Neural progenitor cell (in vitro differentiated cells): ENCODE measurements at regions not wholly inside any gene's neighbourhood (a gene's known extent, or its start where the extent isn't known, plus 50 kb on each side); places are given as distances from the start of the nearest gene placed in this dataset.

Source experiments
- DNase-seq: peaks from one replicate; pipeline ENCODE4 v3.0.0-alpha.2; 2016; ENCODE audit warnings: low spot score
- H2AFZ ChIP-seq: fragments of 200-600 bp; sonication (generic); replicated peaks from 2 replicates; pipeline ENCODE4 v1.6.1; 2016; ENCODE audit warnings: antibody characterized with exemption
- H3F3A ChIP-seq: fragments of 200-600 bp; sonication (generic); 2 replicates; pipeline ENCODE4 v1.6.1; 2016; ENCODE audit warnings: antibody characterized with exemption, low read depth
- H3K27ac ChIP-seq: fragments of 200-600 bp; sonication (generic); 2 replicates; pipeline ENCODE4 v1.5.1; 2016; ENCODE audit warnings: mild to moderate bottlenecking
- H3K27me3 ChIP-seq: fragments of 200-600 bp; sonication (generic); 2 replicates; pipeline ENCODE4 v1.6.1; 2016; ENCODE audit warnings: mild to moderate bottlenecking, moderate library complexity
- H3K36me3 ChIP-seq: fragments of 200-600 bp; sonication (generic); 2 replicates; pipeline ENCODE4 v1.5.1; 2016
- H3K4me1 ChIP-seq: fragments of 200-600 bp; sonication (generic); 2 replicates; pipeline ENCODE4 v1.6.1; 2016; ENCODE audit warnings: mixed run types
- H3K4me2 ChIP-seq: fragments of 200-600 bp; sonication (generic); 2 replicates; pipeline ENCODE4 v1.6.1; 2016
- H3K4me3 ChIP-seq: fragments of 200-600 bp; sonication (generic); 2 replicates; pipeline ENCODE4 v1.5.1; 2016
- H3K79me2 ChIP-seq: fragments of 200-600 bp; sonication (generic); 2 replicates; pipeline ENCODE4 v1.6.1; 2016; ENCODE audit warnings: low read depth
- H3K9ac ChIP-seq: fragments of 200-600 bp; sonication (generic); 2 replicates; pipeline ENCODE4 v1.6.1; 2016
- H3K9me3 ChIP-seq: fragments of 200-600 bp; sonication (generic); 2 replicates; pipeline ENCODE4 v1.5.1; 2016; ENCODE audit warnings: low read depth
- H4K20me1 ChIP-seq: fragments of 200-600 bp; sonication (generic); 2 replicates; pipeline ENCODE4 v1.6.1; 2016; ENCODE audit warnings: low read depth
- H3K27ac Mint-ChIP-seq: 3 replicates; pipeline ENCODE4 v1.8.0; 2021; ENCODE audit warnings: mixed read lengths
- H3K27me3 Mint-ChIP-seq: 2 replicates; pipeline ENCODE4 v1.8.0; 2022; ENCODE audit warnings: low read depth, mild to moderate bottlenecking, inconsistent platforms, moderate library complexity, mixed read lengths; ENCODE audit not compliant: insufficient read depth
- H3K36me3 Mint-ChIP-seq: 3 replicates; pipeline ENCODE4 v1.8.0; 2021; ENCODE audit warnings: mixed read lengths
- H3K4me1 Mint-ChIP-seq: 3 replicates; pipeline ENCODE4 v1.8.0; 2021; ENCODE audit warnings: mixed read lengths
- H3K4me3 Mint-ChIP-seq: 3 replicates; pipeline ENCODE4 v1.8.0; 2021; ENCODE audit warnings: mild to moderate bottlenecking, moderate library complexity, mixed read lengths
- H3K9me3 Mint-ChIP-seq: 3 replicates; pipeline ENCODE4 v1.8.0; 2020; ENCODE audit warnings: mixed read lengths
- EZH2 ChIP-seq: fragments of 200-600 bp; sonication (generic); IDR thresholded peaks from 2 replicates; pipeline ENCODE4 v1.6.1; 2017; ENCODE audit warnings: antibody characterized with exemption, mild to moderate bottlenecking, moderate library complexity
- EZH2phosphoT487 ChIP-seq: fragments of 200-600 bp; sonication (generic); IDR thresholded peaks from 2 replicates; pipeline ENCODE4 v1.6.1; 2017; ENCODE audit warnings: antibody characterized with exemption
- TF ChIP-seq, protein P1 (sequence below): fragments of 200-600 bp; sonication (generic); IDR thresholded peaks from 2 replicates; pipeline ENCODE4 v1.5.1; 2017; ENCODE audit warnings: antibody characterized with exemption, mild to moderate bottlenecking

DNA sequence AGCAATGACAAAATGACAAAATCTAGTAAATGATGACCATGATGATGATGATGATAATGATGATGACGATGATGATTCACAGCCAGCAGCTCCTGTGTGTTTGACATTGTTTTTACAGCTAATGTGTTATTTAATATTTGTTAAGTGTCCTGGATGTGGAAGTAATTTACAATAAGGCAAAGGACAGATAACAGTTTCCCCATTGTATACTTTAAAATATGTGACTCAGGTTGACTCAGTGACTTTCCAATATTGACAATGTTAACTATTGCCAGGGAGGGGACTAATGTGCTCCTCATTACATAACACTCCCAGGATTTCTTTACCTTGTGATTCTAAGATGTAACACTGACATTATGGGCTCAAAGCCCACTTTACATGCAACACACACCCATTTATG is 602.2 kb downstream of the FBXO15 start:
- Mint-ChIP-seq H3K4me3 (no peak overlapping the region), H3K4me1 (no peaks in the 10 kb centered on the region), H3K36me3 (no peaks in the 10 kb centered on the region), H3K27me3 (no peaks in the 10 kb centered on the region), H3K27ac (no peak overlapping the region), H3K9me3 (no peaks in the 10 kb centered on the region)
- H4K20me1 ChIP-seq: no peaks in the 10 kb centered on the region
- no peaks in the 10 kb centered on the region for H3K79me2 ChIP-seq
- H3F3A ChIP-seq: no peaks in the 10 kb centered on the region
- no peaks in the 10 kb centered on the region for H3K27me3 ChIP-seq
- no peak overlapping the region for H3K9ac ChIP-seq
- no peak overlapping the region for H2AFZ ChIP-seq
- H3K36me3 ChIP-seq: no peaks in the 10 kb centered on the region
- H3K4me1 ChIP-seq: no peaks in the 10 kb centered on the region
- no peak overlapping the region for H3K27ac ChIP-seq
- DNase-seq: no peak
- TF ChIP-seq, protein P1, sequence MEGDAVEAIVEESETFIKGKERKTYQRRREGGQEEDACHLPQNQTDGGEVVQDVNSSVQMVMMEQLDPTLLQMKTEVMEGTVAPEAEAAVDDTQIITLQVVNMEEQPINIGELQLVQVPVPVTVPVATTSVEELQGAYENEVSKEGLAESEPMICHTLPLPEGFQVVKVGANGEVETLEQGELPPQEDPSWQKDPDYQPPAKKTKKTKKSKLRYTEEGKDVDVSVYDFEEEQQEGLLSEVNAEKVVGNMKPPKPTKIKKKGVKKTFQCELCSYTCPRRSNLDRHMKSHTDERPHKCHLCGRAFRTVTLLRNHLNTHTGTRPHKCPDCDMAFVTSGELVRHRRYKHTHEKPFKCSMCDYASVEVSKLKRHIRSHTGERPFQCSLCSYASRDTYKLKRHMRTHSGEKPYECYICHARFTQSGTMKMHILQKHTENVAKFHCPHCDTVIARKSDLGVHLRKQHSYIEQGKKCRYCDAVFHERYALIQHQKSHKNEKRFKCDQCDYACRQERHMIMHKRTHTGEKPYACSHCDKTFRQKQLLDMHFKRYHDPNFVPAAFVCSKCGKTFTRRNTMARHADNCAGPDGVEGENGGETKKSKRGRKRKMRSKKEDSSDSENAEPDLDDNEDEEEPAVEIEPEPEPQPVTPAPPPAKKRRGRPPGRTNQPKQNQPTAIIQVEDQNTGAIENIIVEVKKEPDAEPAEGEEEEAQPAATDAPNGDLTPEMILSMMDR: no peak
- TF ChIP-seq EZH2 (no peak), EZH2phosphoT487 (no peak)
- no peak overlapping the region for H3K4me3 ChIP-seq
- H3K9me3 ChIP-seq: no peaks in the 10 kb centered on the region
- H3K4me2 ChIP-seq: no peak overlapping the region

DNA sequence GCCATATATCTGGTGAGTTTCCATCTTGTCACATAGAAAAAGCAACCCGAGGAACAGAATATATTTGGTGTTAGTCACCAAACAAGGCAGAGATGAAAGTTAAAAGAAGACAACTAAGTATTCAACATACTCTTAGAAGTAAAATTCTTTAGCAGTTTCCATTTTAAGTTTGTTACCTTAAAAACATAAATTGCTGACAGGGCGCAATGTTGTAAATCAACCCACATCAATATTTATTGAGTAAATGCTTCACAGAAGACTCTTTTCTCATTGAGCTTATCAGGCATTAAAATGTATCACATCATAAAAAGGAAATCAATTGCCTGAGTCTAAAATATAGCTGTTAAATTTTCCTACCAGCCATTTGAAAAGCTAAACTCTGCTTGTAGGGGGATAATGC is 603.0 kb downstream of the FBXO15 start:
- no peaks in the 10 kb centered on the region for H3F3A ChIP-seq
- no peak overlapping the region for H3K4me3 Mint-ChIP-seq
- H3K9me3 Mint-ChIP-seq: no peaks in the 10 kb centered on the region
- TF ChIP-seq EZH2phosphoT487: no peak
- TF ChIP-seq, protein P1: no peak
- TF ChIP-seq EZH2: no peak
- H3K79me2 ChIP-seq: no peaks in the 10 kb centered on the region
- no peaks in the 10 kb centered on the region for H3K36me3 Mint-ChIP-seq
- H2AFZ ChIP-seq: no peak overlapping the region
- H3K27me3 Mint-ChIP-seq: no peaks in the 10 kb centered on the region
- H3K4me1 Mint-ChIP-seq: no peaks in the 10 kb centered on the region
- H3K36me3 ChIP-seq: no peaks in the 10 kb centered on the region
- no peaks in the 10 kb centered on the region for H3K9me3 ChIP-seq
- H3K4me3 ChIP-seq: no peak overlapping the region
- DNase-seq: no peak
- H3K27ac ChIP-seq: no peak overlapping the region
- no peak overlapping the region for H3K4me2 ChIP-seq
- no peak overlapping the region for H3K9ac ChIP-seq
- no peaks in the 10 kb centered on the region for H4K20me1 ChIP-seq
- no peaks in the 10 kb centered on the region for H3K4me1 ChIP-seq
- H3K27ac Mint-ChIP-seq: no peak overlapping the region
- no peaks in the 10 kb centered on the region for H3K27me3 ChIP-seq

DNA sequence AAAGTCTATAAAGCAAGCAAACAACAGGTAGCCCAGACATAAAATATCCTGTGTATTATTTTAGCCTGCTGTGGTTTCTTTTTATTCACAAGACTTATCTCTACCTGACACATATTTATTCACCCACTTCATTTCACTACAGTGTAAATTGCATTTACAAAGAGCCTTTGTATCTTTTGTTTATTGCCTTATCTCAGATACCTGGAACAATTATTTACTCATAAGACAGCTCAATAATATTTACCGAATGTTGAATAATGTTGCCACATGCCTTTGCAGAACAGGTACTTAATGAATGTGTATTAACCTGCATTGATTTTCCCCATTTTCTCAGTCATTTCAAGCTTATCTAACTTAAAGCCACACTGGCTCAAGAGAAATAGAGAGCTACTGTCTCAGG is 603.6 kb downstream of the FBXO15 start:
- Mint-ChIP-seq H3K27ac (no peak overlapping the region), H3K27me3 (no peaks in the 10 kb centered on the region), H3K9me3 (no peaks in the 10 kb centered on the region), H3K36me3 (no peaks in the 10 kb centered on the region), H3K4me1 (no peaks in the 10 kb centered on the region), H3K4me3 (no peak overlapping the region)
- H3F3A ChIP-seq: no peaks in the 10 kb centered on the region
- no peaks in the 10 kb centered on the region for H4K20me1 ChIP-seq
- H3K27me3 ChIP-seq: no peaks in the 10 kb centered on the region
- H3K4me3 ChIP-seq: no peak overlapping the region
- no peaks in the 10 kb centered on the region for H3K9me3 ChIP-seq
- no peak overlapping the region for H3K4me2 ChIP-seq
- no peak for DNase-seq
- H3K4me1 ChIP-seq: no peaks in the 10 kb centered on the region
- H2AFZ ChIP-seq: no peak overlapping the region
- H3K27ac ChIP-seq: no peak overlapping the region
- TF ChIP-seq EZH2phosphoT487 (no peak), EZH2 (no peak)
- TF ChIP-seq, protein P1: no peak
- no peaks in the 10 kb centered on the region for H3K36me3 ChIP-seq
- H3K9ac ChIP-seq: no peak overlapping the region
- H3K79me2 ChIP-seq: no peaks in the 10 kb centered on the region

DNA sequence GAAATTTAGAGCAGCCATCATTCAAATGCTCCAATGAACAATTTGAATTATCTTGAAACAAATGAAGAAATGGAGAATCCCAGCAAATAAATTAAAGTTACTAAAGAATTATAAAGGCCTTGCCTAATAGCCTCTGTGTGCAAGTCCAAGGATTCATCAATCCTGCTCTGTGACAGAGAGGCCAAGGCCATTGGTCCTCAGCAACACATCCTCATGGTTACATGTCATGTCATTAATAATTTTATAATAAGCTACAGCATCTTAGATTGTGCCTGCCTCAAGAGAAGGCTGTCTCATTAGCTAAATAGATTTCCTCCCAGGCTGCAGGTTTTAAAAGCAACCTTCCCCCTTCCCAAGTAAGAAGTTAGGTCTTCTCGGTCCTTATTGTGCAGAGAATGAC is 611.6 kb downstream of the FBXO15 start:
- H3K4me2 ChIP-seq: no peak overlapping the region
- H4K20me1 ChIP-seq: no peaks in the 10 kb centered on the region
- Mint-ChIP-seq H3K27ac (no peak overlapping the region), H3K36me3 (no peaks in the 10 kb centered on the region), H3K4me3 (no peak overlapping the region), H3K4me1 (no peaks in the 10 kb centered on the region), H3K9me3 (no peaks in the 10 kb centered on the region), H3K27me3 (no peaks in the 10 kb centered on the region)
- no peaks in the 10 kb centered on the region for H3K27me3 ChIP-seq
- TF ChIP-seq EZH2phosphoT487 (no peak), EZH2 (no peak)
- TF ChIP-seq, protein P1: no peak
- H3K9ac ChIP-seq: no peak overlapping the region
- H3K79me2 ChIP-seq: no peaks in the 10 kb centered on the region
- no peak overlapping the region for H3K4me3 ChIP-seq
- H3K27ac ChIP-seq: no peak overlapping the region
- H3K4me1 ChIP-seq: no peaks in the 10 kb centered on the region
- H2AFZ ChIP-seq: no peak overlapping the region
- H3K36me3 ChIP-seq: no peaks in the 10 kb centered on the region
- no peaks in the 10 kb centered on the region for H3K9me3 ChIP-seq
- H3F3A ChIP-seq: no peaks in the 10 kb centered on the region
- no peak for DNase-seq
